ENCODE measurements at regions not wholly inside any gene's neighbourhood (a gene's known extent, or its start where the extent isn't known, plus 50 kb on each side); places are given as distances from the start of the nearest gene placed in this dataset.

GRCh38 chr2:181170256-181170655 is 189.9 kb downstream of the UBE2E3 start:
- TF ChIP-seq POLR2A (IDR thresholded peaks at IDR 0.05; ENCODE audit: low read depth, low read length) (no peak), POLR2AphosphoS5 (IDR thresholded peaks at IDR 0.05; ENCODE audit: low read depth, low read length) (no peak), TAF1 (IDR thresholded peaks at IDR 0.05; ENCODE audit: low read depth, low read length) (no peak)
